ENCODE measurements at regions not wholly inside any gene's neighbourhood (a gene's known extent, or its start where the extent isn't known, plus 50 kb on each side); places are given as distances from the start of the nearest gene placed in this dataset.

DNA sequence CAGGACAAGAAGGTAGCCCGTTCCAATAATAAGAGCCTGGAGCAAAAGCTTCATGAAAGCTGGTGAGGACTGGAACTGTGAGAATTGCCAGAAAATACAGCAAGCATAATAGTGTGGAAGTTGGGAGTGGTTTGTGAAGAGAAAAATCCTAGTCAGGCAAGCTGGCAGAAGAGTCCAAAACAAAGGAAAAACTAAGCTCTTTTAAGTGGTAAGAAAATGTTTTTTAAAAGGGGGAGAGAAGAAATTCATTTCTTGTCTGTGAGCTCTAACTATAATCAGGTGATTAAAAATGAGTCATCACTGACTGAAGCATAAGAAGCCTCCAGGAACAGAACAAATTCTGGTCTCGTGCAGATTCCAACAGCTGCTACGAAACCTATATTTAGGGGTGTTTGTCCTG lies 102.6 kb downstream of the CAAP1 start:
- TF ChIP-seq, protein P1, sequence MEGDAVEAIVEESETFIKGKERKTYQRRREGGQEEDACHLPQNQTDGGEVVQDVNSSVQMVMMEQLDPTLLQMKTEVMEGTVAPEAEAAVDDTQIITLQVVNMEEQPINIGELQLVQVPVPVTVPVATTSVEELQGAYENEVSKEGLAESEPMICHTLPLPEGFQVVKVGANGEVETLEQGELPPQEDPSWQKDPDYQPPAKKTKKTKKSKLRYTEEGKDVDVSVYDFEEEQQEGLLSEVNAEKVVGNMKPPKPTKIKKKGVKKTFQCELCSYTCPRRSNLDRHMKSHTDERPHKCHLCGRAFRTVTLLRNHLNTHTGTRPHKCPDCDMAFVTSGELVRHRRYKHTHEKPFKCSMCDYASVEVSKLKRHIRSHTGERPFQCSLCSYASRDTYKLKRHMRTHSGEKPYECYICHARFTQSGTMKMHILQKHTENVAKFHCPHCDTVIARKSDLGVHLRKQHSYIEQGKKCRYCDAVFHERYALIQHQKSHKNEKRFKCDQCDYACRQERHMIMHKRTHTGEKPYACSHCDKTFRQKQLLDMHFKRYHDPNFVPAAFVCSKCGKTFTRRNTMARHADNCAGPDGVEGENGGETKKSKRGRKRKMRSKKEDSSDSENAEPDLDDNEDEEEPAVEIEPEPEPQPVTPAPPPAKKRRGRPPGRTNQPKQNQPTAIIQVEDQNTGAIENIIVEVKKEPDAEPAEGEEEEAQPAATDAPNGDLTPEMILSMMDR (IDR thresholded peaks at IDR 0.05): no peak

DNA sequence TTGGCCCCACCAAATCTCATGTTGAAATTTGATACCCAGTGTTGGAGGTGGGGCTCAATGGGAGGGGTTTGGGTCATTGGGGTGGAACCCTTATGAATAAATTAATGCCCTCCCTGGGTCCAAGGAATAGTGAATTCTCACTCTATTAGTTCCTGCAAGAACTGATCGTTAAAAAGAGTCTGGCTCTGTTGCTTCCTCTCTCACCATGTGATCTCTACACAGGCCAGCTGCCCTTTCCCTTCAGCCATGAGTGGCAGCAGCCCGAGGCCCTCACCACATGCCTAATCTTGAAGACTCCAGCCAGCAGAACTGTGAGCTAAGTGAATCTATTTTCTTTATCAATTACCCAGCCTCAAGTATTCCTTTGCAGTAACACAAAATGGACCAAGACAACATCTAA lies 106.0 kb downstream of the CAAP1 start:
- TF ChIP-seq, protein P1 (IDR thresholded peaks at IDR 0.05): no peak

DNA sequence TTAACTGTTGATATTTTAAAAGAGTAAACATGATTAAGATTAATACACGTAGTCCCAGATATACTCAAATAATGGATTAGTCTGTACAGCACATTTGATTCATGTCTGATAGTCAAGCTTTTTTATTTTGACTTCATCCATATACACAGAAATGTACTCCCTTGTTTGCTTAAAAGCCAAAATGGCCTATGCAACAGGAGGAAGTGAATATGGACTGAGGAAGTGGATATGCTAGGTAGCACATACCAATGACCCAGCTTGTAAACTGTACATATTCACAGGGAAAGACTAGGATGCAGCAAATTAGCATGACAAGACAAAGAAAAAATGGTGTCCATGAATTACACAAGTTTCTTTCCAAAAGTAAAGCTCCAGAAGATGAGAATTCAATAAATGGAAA lies 109.7 kb downstream of the CAAP1 start:
- TF ChIP-seq, protein P1 (IDR thresholded peaks at IDR 0.05): no peak

DNA sequence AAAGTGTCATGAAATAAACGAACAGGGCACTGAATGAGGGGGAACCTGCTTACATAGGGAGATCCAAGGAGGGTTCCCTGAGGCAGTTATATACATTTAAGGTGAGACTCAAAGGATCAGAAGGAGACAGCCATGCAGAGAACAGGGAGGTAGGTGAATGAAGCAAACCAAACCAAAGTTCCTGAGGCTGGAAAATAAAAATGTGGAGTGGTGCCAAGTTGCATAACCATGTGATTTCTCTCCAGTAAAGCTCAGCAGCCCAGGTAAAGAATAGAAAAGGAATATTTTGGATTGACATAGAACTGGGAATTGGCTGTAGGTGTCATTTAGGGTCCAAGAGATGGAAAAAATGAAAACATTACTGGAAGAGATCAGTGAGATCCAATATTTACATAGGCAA lies 110.7 kb downstream of the CAAP1 start:
- TF ChIP-seq, protein P1 (IDR thresholded peaks at IDR 0.05): no peak

DNA sequence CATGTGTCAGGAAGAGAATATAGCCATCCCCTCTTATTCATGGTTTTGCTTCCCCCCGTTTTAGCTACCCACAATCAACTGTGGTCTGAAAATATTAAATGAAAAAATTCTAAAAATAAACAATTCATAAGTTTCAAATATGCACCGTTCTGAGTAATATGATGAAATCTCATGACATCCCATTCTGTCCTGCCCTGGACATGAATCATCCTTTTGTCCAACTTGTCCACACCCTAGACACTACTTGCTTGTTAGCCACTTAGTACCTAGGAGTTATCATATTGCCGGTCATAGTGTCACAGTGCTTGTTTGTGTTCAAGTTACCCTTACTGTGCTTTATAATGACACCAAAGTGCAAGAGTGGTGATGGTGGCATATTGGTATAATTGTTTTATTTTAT lies 113.5 kb downstream of the CAAP1 start:
- TF ChIP-seq, protein P1 (IDR thresholded peaks at IDR 0.05): no peak

DNA sequence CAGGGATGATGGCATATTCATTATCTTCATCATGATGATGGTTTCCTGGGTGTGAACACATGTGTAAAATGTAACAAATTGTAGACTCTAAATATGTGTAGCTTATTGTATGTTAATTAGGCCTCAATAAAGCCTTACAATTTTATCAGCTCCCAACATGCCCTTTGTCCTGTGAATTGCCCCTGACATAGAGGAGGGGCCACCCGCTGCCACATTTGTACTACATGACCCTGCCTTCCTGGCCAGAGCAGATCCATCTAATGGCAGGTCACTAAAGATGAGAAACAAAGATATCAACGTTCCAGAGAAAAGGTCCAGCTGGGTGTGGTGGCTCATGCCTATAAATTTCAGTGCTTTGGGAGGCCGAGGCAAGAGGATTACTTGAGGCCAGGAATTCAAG lies 117.2 kb downstream of the CAAP1 start:
- TF ChIP-seq, protein P1 (IDR thresholded peaks at IDR 0.05): no peak

DNA sequence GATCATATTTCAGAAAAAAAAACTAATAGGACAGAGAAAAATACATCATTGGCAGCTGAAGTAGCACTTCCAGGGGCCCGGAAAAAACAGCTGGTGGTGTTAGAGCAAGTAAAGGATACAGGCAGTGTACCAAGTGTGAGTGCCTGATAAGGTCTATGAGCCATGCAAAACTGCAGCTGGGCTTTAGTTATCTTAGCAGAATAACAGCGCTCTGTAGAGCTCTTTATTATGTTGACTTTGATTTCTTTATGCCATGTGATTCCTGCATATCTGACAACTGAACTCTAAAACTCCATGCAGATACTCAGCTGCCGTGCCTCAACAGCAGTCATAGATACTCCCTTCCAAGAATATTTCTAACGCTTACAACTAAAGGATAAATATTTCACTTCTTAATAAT lies 119.5 kb downstream of the CAAP1 start:
- TF ChIP-seq, protein P1 (IDR thresholded peaks at IDR 0.05): no peak

DNA sequence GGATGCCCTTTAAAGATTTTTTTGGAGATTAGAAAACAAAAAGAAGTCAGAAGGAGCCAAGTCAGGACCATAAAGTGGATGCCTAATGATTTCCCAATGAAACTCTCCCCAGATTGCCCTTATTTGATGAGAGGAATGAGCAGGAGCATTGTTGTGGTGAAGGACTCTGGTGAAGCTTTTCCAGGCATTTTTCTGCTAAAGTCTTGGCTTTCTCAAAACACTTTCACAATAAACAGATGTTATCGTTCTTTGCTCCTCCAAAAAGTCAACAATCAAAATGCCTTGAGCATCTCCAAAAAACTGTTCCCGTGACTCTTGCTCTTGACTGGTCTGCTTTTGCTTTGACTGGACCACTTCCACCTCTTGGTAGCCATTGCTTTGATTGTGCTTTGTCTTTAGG lies 121.8 kb downstream of the CAAP1 start:
- TF ChIP-seq, protein P1 (IDR thresholded peaks at IDR 0.05): no peak
